ENCODE measurements at regions not wholly inside any gene's neighbourhood (a gene's known extent, or its start where the extent isn't known, plus 50 kb on each side); places are given as distances from the start of the nearest gene placed in this dataset.

- no peak overlapping the region for H3K4me3 ChIP-seq (ENCODE audit: low read depth, low read length)
- TF ChIP-seq CTCF (conservative IDR thresholded peaks at IDR 0.05; ENCODE audit: low read depth, low read length): no peak
- no peak for DNase-seq (ENCODE audit: low read depth)
Measured at GRCh38 chr6:43869792-43870659, 100.0 kb downstream of the VEGFA start.

- no peak for DNase-seq (ENCODE audit: low read depth)
- TF ChIP-seq CTCF (conservative IDR thresholded peaks at IDR 0.05; ENCODE audit: low read depth, low read length): no peak
- H3K4me3 ChIP-seq (ENCODE audit: low read depth, low read length): no peak overlapping the region
Measured at GRCh38 chr6:43869079-43869710, 99.2 kb downstream of the VEGFA start.

- no peak overlapping the region for H3K4me3 ChIP-seq (ENCODE audit: low read depth, low read length)
- TF ChIP-seq CTCF (conservative IDR thresholded peaks at IDR 0.05; ENCODE audit: low read depth, low read length): no peak
- no peak for DNase-seq (ENCODE audit: low read depth)
Measured at GRCh38 chr6:43868467-43868866, 98.5 kb downstream of the VEGFA start.

- TF ChIP-seq CTCF (conservative IDR thresholded peaks at IDR 0.05; ENCODE audit: low read depth, low read length): no peak
- DNase-seq (ENCODE audit: low read depth): no peak
- H3K4me3 ChIP-seq (ENCODE audit: low read depth, low read length): no peak overlapping the region
Measured at GRCh38 chr6:43867996-43868395, 98.0 kb downstream of the VEGFA start.

GRCh38 chr6:43867246-43867645 lies 97.2 kb downstream of the VEGFA start:
- H3K4me3 ChIP-seq (ENCODE audit: low read depth, low read length): no peak overlapping the region
- no peak for TF ChIP-seq CTCF (conservative IDR thresholded peaks at IDR 0.05; ENCODE audit: low read depth, low read length)
- no peak for DNase-seq (ENCODE audit: low read depth)

GRCh38 chr6:43865932-43866645 lies 96.1 kb downstream of the VEGFA start:
- no peak overlapping the region for H3K4me3 ChIP-seq (ENCODE audit: low read depth, low read length)
- TF ChIP-seq CTCF (conservative IDR thresholded peaks at IDR 0.05; ENCODE audit: low read depth, low read length): no peak

More at GRCh38 chr6:43865932-43866645, 96.1 kb downstream of the VEGFA start:
- DNase-seq (ENCODE audit: low read depth): no peak
